HCT116 (cell line): ENCODE measurements at regions not wholly inside any gene's neighbourhood (a gene's known extent, or its start where the extent isn't known, plus 50 kb on each side); places are given as distances from the start of the nearest gene placed in this dataset.

Source experiments
- ATAC-seq: fragments of 200-7000 bp; cut with Tn5 transposase; 2 replicates; pipeline ENCODE4 v1.9.1; 2020; ENCODE audit warnings: mild to moderate bottlenecking, moderate library complexity
- BruUV-seq: library from RNA; stranded (reverse); fragments of 400-500 nt; replicated peaks from 2 replicates; lab custom pipeline; 2021; lab: Mats Ljungman, UMichigan
- CTCF ChIA-PET: fragments of 300-600 bp; sonication (Branson Sonifier 250); formaldehyde crosslinking; loops from one replicate; lab custom pipeline; 2021; ENCODE audit warnings: antibody characterized with exemption; lab: Charles Lee
- POLR2A ChIA-PET: fragments of 300-600, 350-600 bp; sonication (Branson Sonifier 250); formaldehyde crosslinking; loops from one replicate; lab custom pipeline; 2021; ENCODE audit warnings: antibody characterized with exemption; lab: Charles Lee
- RAD21 ChIA-PET, 2 experiments: fragments of 300-600 bp; sonication (Branson Sonifier 250); formaldehyde crosslinking; loops; one replicate each; lab custom pipeline; 2023; ENCODE audit warnings: low total read pairs in 2 of 2; ENCODE audit not compliant: uncharacterized antibody in 2 of 2, unreplicated experiment in 2 of 2, low non-redundant PET in 1 of 2; lab: Charles Lee
- DNase-seq: peaks from one replicate; pipeline ENCODE4 v3.0.0-alpha.2; 2010; ENCODE audit warnings: low read depth, low spot score
- H2AFZ ChIP-seq: fragments of 200-600 bp; shearing (Covaris generic), sonication (generic); 2 replicates; pipeline ENCODE4 v1.6.1; 2017; ENCODE audit warnings: low read depth, mixed run types, mixed read lengths, antibody characterized with exemption, low read length; ENCODE audit not compliant: poor library complexity, severe bottlenecking
- H3K27ac ChIP-seq: 2 replicates; pipeline ENCODE4 v1.5.1; 2012; ENCODE audit warnings: low read depth, low read length
- H3K27me3 ChIP-seq: fragments of 200-600 bp; sonication (generic); 2 replicates; pipeline ENCODE4 v1.6.1; 2016; ENCODE audit warnings: mixed run types, low read length, mixed read lengths; ENCODE audit not compliant: insufficient read depth
- H3K36me3 ChIP-seq, 2 experiments: fragments of 200-500 bp in 1 of 2; fragments of 200-600 bp in 1 of 2; sonication (Bioruptor generic) in 1 of 2; sonication (generic) in 1 of 2; 2 replicates each; pipeline versions ENCODE4 v1.5.1 to v1.6.1; 2014 to 2016; ENCODE audit warnings: low read length in 2 of 2, inconsistent platforms in 1 of 2, mixed read lengths in 1 of 2, mixed run types in 1 of 2; ENCODE audit not compliant: insufficient read depth in 2 of 2, control insufficient read depth in 1 of 2
- H3K4me1 ChIP-seq, 2 experiments: fragments of 200-600 bp in 1 of 2; sonication (generic) in 1 of 2; 2 replicates each; pipeline versions ENCODE4 v1.5.1 to v1.6.1; 2012 to 2017; ENCODE audit warnings: low read length in 2 of 2, inconsistent platforms in 1 of 2, mild to moderate bottlenecking in 1 of 2, mixed read lengths in 1 of 2, mixed run types in 1 of 2, moderate library complexity in 1 of 2; ENCODE audit not compliant: insufficient read depth in 2 of 2, control insufficient read depth in 1 of 2
- H3K4me2 ChIP-seq: fragments of 200-600 bp; sonication (generic); 2 replicates; pipeline ENCODE4 v1.6.1; 2017; ENCODE audit warnings: mixed run types, low read length, mixed read lengths
- H3K4me3 ChIP-seq, 2 experiments: fragments of 200-600 bp in 1 of 2; sonication (generic) in 1 of 2; replicated peaks in 1 of 2; 2 replicates each; pipeline ENCODE4 v1.5.1; 2011 to 2016; ENCODE audit warnings: low read length in 2 of 2, control low read depth in 1 of 2, low read depth in 1 of 2, mild to moderate bottlenecking in 1 of 2, mixed read lengths in 1 of 2, mixed run types in 1 of 2
- H3K79me2 ChIP-seq: fragments of 200-600 bp; sonication (generic); 2 replicates; pipeline ENCODE4 v1.6.1; 2017; ENCODE audit warnings: mild to moderate bottlenecking, mixed run types, low read length, moderate library complexity, mixed read lengths; ENCODE audit not compliant: insufficient read depth
- H3K9ac ChIP-seq: fragments of 200-600 bp; sonication (generic); 2 replicates; pipeline ENCODE4 v1.6.1; 2016; ENCODE audit warnings: low read length, mixed read lengths
- H3K9me2 ChIP-seq: fragments of 200-600 bp; sonication (generic), shearing (Covaris generic); 2 replicates; pipeline ENCODE4 v1.6.1; 2017; ENCODE audit warnings: mixed run types, mild to moderate bottlenecking, moderate library complexity; ENCODE audit not compliant: insufficient read depth
- H3K9me3 ChIP-seq, 2 experiments: fragments of 200-500 bp in 1 of 2; fragments of 200-600 bp in 1 of 2; sonication (Bioruptor generic) in 1 of 2; sonication (generic) in 1 of 2; 2 replicates each; pipeline ENCODE4 v1.6.1; 2014 to 2017; ENCODE audit warnings: low read length in 2 of 2, mixed read lengths in 2 of 2, inconsistent platforms in 1 of 2, low read depth in 1 of 2, mild to moderate bottlenecking in 1 of 2, mixed run types in 1 of 2, moderate library complexity in 1 of 2; ENCODE audit not compliant: control insufficient read depth in 1 of 2, insufficient read depth in 1 of 2
- H4K20me1 ChIP-seq: fragments of 200-600 bp; sonication (generic), shearing (Covaris generic); 2 replicates; pipeline ENCODE4 v1.6.1; 2017; ENCODE audit warnings: mixed run types, mild to moderate bottlenecking, moderate library complexity; ENCODE audit not compliant: insufficient read depth
- CEBPB ChIP-seq: IDR thresholded peaks from 2 replicates; pipeline ENCODE4 v1.6.1; 2012; ENCODE audit warnings: low read depth
- EGR1 ChIP-seq: IDR thresholded peaks from 2 replicates; pipeline ENCODE4 v1.6.1; 2012; ENCODE audit warnings: low read depth
- ELF1 ChIP-seq: IDR thresholded peaks from 2 replicates; pipeline ENCODE4 v1.6.1; 2012; ENCODE audit warnings: low read depth, borderline replicate concordance
- MAX ChIP-seq: IDR thresholded peaks from 2 replicates; pipeline ENCODE4 v1.6.1; 2012
- POLR2A ChIP-seq: IDR thresholded peaks from 2 replicates; pipeline ENCODE4 v1.7.0; 2011; ENCODE audit warnings: borderline replicate concordance; ENCODE audit not compliant: insufficient read depth, insufficient read length; ENCODE audit errors: extremely low read depth
- POLR2AphosphoS5 ChIP-seq: IDR thresholded peaks from 2 replicates; pipeline ENCODE4 v1.6.1; 2011; ENCODE audit warnings: mild to moderate bottlenecking, low read depth, low read length, moderate library complexity
- SIN3A ChIP-seq: IDR thresholded peaks from 2 replicates; pipeline ENCODE4 v1.6.1; 2012; ENCODE audit warnings: low read depth
- SRF ChIP-seq: IDR thresholded peaks from 2 replicates; pipeline ENCODE4 v1.6.1; 2012; ENCODE audit warnings: low read depth
- TCF7L2 ChIP-seq: IDR thresholded peaks from 2 replicates; pipeline ENCODE4 v1.7.0; 2011; ENCODE audit warnings: borderline replicate concordance, inconsistent platforms; ENCODE audit not compliant: insufficient read depth, insufficient read length; ENCODE audit errors: extremely low read depth
- YY1 ChIP-seq: IDR thresholded peaks from 2 replicates; pipeline ENCODE4 v1.6.1; 2011; ENCODE audit warnings: low read length, low read depth, moderate library complexity, mild to moderate bottlenecking; ENCODE audit not compliant: insufficient replicate concordance; ENCODE audit errors: extremely low read depth
- intact Hi-C: fragments of 100-400 bp; cut with micrococcal nuclease; formaldehyde crosslinking; loops from 2 replicates; pipeline ENCODE4 v1.10.0; 2022
- TF ChIP-seq, protein P1 (sequence below), 3 experiments: fragments of 200-600 bp in 1 of 3; sonication (generic) in 1 of 3; IDR thresholded peaks in 2 of 3; conservative IDR thresholded peaks in 1 of 3; 2 replicates each; pipeline ENCODE4 v1.5.1; 2012 to 2017; ENCODE audit warnings: low read depth in 2 of 3, low read length in 2 of 3, antibody characterized with exemption in 1 of 3, borderline replicate concordance in 1 of 3, control low read depth in 1 of 3, mild to moderate bottlenecking in 1 of 3, mixed read lengths in 1 of 3, mixed run types in 1 of 3, moderate library complexity in 1 of 3; ENCODE audit not compliant: insufficient read depth in 1 of 3

GRCh38 chr12:71036526-71036925, 116.0 kb upstream of the PTPRR start:
- Histone ChIP-seq H3K9me3 (no peaks in the 10 kb centered on the region), H4K20me1 (no peaks in the 10 kb centered on the region), H3K9me2 (no peaks in the 10 kb centered on the region), H3K27ac (no peak overlapping the region), H3K79me2 (no peaks in the 10 kb centered on the region), H2AFZ (no peak overlapping the region), H3K4me2 (no peak overlapping the region), H3K36me3 (no peaks in the 10 kb centered on the region), H3K4me1 (no peaks in the 10 kb centered on the region), H3K27me3 (no peaks in the 10 kb centered on the region), H3K4me3 (no peak overlapping the region), H3K9ac (no peak overlapping the region)
- intact Hi-C loops: no loop called here
- BruUV-seq: no TSS peak
- TF ChIP-seq CEBPB (no peak), MAX (no peak), SIN3A (no peak), SRF (no peak), POLR2A (no peak), EGR1 (no peak), ELF1 (no peak), POLR2AphosphoS5 (no peak), YY1 (no peak), TCF7L2 (no peak)
- TF ChIP-seq, protein P1, sequence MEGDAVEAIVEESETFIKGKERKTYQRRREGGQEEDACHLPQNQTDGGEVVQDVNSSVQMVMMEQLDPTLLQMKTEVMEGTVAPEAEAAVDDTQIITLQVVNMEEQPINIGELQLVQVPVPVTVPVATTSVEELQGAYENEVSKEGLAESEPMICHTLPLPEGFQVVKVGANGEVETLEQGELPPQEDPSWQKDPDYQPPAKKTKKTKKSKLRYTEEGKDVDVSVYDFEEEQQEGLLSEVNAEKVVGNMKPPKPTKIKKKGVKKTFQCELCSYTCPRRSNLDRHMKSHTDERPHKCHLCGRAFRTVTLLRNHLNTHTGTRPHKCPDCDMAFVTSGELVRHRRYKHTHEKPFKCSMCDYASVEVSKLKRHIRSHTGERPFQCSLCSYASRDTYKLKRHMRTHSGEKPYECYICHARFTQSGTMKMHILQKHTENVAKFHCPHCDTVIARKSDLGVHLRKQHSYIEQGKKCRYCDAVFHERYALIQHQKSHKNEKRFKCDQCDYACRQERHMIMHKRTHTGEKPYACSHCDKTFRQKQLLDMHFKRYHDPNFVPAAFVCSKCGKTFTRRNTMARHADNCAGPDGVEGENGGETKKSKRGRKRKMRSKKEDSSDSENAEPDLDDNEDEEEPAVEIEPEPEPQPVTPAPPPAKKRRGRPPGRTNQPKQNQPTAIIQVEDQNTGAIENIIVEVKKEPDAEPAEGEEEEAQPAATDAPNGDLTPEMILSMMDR (IDR thresholded peaks at IDR 0.05 in 2 of 3, conservative IDR thresholded peaks at IDR 0.05 in 1 of 3; ENCODE audit: borderline replicate concordance in 1 of 3, insufficient read depth in 1 of 3, low read depth in 2 of 3, low read length in 2 of 3): no peak
- DNase-seq (no peak), ATAC-seq (no peak)
- ChIA-PET RAD21 (no interaction called here), POLR2A (no interaction called here), CTCF (no interaction called here)
